BE2C (cell line): ENCODE measurements at regions not wholly inside any gene's neighbourhood (a gene's known extent, or its start where the extent isn't known, plus 50 kb on each side); places are given as distances from the start of the nearest gene placed in this dataset.

Experiments
- DNase-seq: peaks from one replicate; pipeline ENCODE4 v3.0.0-alpha.2; 2020
- H3K27me3 ChIP-seq: fragments of 250-450 bp; sonication (Bioruptor Pico); 2 replicates; pipeline ENCODE4 v1.5.1; 2020; ENCODE audit warnings: mild to moderate bottlenecking
- H3K36me3 ChIP-seq: fragments of 250-450 bp; sonication (Bioruptor Pico); 2 replicates; pipeline ENCODE4 v1.5.1; 2020; ENCODE audit warnings: mild to moderate bottlenecking
- H3K4me1 ChIP-seq: fragments of 250-450 bp; sonication (Bioruptor Pico); 2 replicates; pipeline ENCODE4 v1.5.1; 2020
- H3K4me3 ChIP-seq: 2 replicates; pipeline ENCODE4 v1.5.1; 2011; ENCODE audit warnings: low read depth, low read length
- H3K9me3 ChIP-seq: fragments of 250-450 bp; sonication (Bioruptor Pico); 2 replicates; pipeline ENCODE4 v1.5.1; 2020
- CTCF ChIP-seq: IDR thresholded peaks from 2 replicates; pipeline ENCODE4 v1.5.1; 2012; ENCODE audit warnings: mild to moderate bottlenecking, low read depth, low read length

DNA sequence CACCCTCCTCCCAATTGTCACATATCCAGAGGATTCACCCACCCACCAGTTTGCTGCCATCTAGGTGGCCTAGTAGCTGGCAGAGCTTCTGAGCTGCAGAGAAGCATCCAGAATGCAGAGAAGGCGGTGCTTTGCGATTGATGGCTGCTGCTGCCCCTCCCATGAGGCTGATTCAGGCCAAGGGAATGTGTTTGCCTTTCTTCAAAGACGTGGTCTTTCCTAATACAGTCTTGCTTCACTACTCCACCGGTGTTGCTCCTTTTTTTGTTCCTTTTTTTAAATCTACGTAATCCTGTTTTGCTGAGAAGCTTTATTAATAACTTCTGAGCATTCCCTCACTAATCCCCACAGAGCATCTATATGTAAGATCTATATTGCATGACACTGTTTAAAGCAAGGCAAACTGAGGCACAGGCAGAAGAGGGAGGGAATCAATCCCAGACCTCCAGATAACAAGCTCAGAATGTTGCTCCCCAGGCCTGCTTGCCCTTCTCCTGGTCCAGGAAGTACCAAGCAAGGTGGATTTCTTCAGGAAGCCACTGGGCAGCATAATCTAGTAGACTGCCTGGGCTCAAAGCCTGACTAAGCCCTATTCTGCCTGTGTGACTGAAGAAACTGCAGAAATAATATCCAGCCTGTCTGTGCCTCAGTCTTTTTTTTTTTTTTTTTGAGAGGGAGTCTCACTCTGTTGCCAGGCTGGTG, 275.5 kb upstream of the FMN2 start:
- Histone ChIP-seq H3K9me3 (no peaks in the 10 kb centered on the region), H3K36me3 (no peaks in the 10 kb centered on the region), H3K4me1 (peaks cover 3% of the 10 kb centered on the region; the same call in 1 of the 2 replicates), H3K27me3 (no peaks in the 10 kb centered on the region), H3K4me3 (no peak overlapping the region)
- DNase-seq: peak; percentile 13
- TF ChIP-seq CTCF: no peak

DNA sequence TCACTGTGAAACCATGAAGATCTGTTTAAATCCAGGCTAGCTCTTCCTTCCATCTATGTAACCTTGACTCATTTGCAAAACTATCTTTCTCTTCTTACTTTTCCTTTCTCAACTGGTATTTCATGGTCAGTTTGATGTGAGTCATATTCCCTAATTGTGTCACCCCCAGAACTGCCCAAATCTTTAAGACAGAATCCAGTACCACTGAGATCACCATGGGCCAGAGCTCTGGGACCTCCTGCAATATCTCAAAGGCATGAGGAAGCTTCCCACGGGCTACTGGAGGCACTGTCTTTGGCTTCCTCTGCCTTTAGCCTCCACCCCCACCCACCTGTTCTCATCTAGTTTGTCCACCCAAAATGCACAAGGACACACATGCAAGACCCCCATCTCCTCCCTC, 274.4 kb upstream of the FMN2 start:
- Histone ChIP-seq H3K4me1 (peaks cover 3% of the 10 kb centered on the region; the same call in 1 of the 2 replicates), H3K9me3 (no peaks in the 10 kb centered on the region), H3K4me3 (no peak overlapping the region), H3K27me3 (no peaks in the 10 kb centered on the region), H3K36me3 (no peaks in the 10 kb centered on the region)
- TF ChIP-seq CTCF: no peak
- DNase-seq: no peak

DNA sequence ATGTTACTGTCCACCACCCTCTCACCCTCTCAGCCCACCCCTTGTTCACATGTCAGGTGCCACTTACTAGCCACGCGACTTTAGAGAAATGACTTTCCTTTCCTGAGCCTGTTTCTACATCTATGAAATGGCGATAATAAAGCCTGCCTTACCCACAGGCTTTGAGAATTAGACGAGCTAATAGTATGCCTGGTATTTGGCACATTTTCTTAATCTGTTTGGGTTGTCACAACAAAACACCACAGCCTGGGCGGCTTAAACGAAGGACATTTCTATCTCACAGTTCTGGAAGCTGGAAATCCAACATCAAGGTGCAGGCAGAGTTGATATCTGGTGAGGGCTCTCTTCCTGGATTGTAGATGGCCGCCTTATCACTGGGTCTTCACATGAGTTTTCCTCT, 273.9 kb upstream of the FMN2 start:
- no peaks in the 10 kb centered on the region for H3K9me3 ChIP-seq
- no peak overlapping the region for H3K4me3 ChIP-seq
- H3K4me1 ChIP-seq: peaks cover 3% of the 10 kb centered on the region; the same call in 1 of the 2 replicates
- no peak for DNase-seq
- no peak for TF ChIP-seq CTCF
- no peaks in the 10 kb centered on the region for H3K36me3 ChIP-seq
- no peaks in the 10 kb centered on the region for H3K27me3 ChIP-seq

- no peaks in the 10 kb centered on the region for H3K36me3 ChIP-seq
- peak; percentile 52 for TF ChIP-seq CTCF
- H3K4me1 ChIP-seq: peaks cover 1% of the 10 kb centered on the region; the same call in 1 of the 2 replicates
- no peaks in the 10 kb centered on the region for H3K9me3 ChIP-seq
- H3K4me3 ChIP-seq: no peak overlapping the region
- DNase-seq: no peak
- no peaks in the 10 kb centered on the region for H3K27me3 ChIP-seq
These were observed 272.6 kb upstream of the FMN2 start for GRCh38 chr1:239819096-239819495.

- no peaks in the 10 kb centered on the region for H3K27me3 ChIP-seq
- no peak for TF ChIP-seq CTCF
- H3K4me3 ChIP-seq: no peak overlapping the region
- H3K36me3 ChIP-seq: no peaks in the 10 kb centered on the region
- no peaks in the 10 kb centered on the region for H3K4me1 ChIP-seq
- DNase-seq: no peak
- no peaks in the 10 kb centered on the region for H3K9me3 ChIP-seq
These were observed 271.9 kb upstream of the FMN2 start for GRCh38 chr1:239819756-239820250.

DNA sequence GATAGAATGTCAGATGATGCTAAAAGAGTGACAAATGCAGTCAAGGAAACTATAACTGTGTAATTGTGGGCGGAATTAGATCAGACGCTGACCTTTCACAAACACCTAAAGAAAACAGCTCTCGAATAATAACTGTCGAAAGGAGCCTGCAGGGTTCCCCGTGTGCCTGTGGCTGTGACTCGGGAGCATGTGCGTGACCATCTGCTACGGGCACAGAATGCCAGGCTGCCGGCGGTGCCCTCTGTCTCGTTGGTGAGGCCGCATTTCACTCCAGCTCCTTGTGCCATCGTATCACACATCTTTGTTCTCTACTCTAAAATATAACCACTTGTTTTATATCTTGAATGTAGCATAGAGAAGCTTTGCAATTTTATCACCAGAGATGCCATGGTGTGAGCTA, 267.8 kb upstream of the FMN2 start:
- no peaks in the 10 kb centered on the region for H3K9me3 ChIP-seq
- H3K4me1 ChIP-seq: no peaks in the 10 kb centered on the region
- DNase-seq: no peak
- no peaks in the 10 kb centered on the region for H3K27me3 ChIP-seq
- H3K36me3 ChIP-seq: no peaks in the 10 kb centered on the region
- no peak overlapping the region for H3K4me3 ChIP-seq
- no peak for TF ChIP-seq CTCF
